ENCODE measurements at regions not wholly inside any gene's neighbourhood (a gene's known extent, or its start where the extent isn't known, plus 50 kb on each side); places are given as distances from the start of the nearest gene placed in this dataset.

DNA sequence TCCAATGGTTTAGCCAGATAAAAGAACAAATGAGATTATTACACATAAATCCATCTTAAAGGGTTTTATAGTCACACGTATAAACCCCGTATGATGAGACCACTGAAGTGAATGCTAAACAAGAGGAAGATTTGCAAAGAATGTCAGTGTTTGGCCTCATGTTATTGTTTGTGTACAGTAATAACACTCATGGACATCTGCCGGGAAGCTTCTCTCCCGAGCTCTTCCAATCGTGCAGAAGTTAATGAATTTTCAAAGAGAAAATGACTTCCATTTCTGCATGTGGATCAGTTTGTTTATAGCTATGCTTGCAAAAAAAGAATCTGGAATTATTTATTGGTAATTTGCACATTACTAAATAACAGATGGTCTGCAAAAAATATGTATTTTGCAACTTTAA, 88.5 kb upstream of the APCDD1 start:
- DNase-seq = no peak

DNA sequence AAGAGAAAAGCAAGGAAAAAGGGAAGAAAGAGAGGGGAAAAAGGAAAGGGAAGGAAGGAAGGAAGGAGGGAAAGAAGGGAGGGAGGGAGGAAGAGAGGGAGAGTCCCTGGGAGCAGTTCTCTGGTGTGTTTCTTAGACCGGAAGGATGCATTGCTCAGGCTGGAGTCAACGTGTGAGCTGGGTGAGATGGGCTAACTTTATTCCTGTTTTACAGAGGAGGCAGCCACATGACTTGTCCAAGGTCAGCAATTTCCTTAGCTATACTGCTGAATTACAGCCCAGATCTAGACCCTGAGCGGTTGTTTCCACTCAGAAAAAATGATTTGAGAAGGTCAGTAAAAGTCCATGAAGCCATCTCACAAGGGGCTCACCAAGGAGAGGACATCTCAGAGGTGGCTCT, 86.6 kb upstream of the APCDD1 start:
- no peak for DNase-seq

DNA sequence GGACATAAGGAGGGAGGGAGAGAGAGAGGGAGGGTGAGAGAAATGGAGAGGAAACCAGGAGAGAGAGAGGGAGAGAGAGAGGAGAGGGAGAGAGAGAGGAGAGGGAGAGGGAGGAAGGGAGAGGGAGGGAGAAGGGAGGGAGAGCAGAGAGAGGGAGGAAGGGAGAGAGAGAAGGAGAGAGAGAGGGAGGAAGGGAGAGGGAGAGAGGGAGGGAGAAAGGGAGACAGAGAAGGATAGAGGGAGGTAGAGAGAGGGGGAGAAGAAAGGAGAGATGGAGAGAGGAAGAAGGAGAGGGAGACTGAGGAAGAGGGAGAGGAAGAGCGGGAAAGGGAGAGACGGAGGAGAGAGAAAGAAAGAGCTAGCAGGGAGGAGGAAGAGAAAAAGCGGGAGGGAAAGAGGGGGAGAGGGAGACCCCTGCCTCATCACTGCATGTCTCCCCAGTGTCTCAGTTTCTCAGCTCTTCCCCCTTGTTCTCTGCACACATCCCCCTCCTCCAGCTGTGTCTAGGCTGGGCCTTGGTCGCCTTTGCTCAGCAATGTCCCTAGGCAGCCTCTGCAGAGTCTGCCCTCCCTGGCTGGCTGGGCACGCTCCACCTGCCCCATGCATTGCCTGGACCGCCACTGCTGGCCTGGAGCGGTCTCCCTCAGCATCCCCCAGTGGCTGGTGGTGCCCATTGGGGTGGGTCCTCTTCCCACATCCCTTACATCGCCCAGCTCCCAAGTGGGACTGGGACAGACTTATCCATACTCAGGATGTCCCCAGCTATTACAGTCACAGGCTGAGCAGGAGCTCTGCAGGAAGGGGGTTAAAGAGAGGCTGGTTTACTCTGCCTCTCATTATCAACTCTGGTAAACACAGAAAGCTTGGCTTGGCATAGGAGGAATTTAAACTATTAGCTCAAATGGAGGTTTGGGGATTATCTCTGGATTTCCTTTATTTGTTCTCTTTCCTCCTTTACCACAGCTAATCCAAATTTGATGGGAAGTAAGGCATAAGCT, 85.7 kb upstream of the APCDD1 start:
- DNase-seq = no peak

DNA sequence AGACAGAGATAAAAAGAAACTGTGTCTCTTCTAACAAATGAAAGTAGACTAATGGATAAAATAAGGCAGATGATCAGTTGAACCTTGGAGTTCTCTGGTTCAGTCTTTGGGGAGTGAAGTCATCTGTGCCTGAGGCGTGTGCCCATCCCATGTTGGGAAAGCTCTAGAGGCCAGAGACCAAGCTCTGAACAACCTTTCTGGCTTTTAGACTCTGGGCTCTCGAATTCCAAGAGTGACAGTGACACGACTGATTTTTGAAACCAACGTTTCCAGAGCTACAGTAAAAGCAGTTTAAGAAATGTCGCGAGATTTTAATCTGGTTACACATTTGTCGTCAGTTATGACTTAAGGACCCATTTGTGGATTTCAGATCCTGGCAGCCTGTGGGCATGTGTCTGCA, 83.7 kb upstream of the APCDD1 start:
- no peak for DNase-seq

DNA sequence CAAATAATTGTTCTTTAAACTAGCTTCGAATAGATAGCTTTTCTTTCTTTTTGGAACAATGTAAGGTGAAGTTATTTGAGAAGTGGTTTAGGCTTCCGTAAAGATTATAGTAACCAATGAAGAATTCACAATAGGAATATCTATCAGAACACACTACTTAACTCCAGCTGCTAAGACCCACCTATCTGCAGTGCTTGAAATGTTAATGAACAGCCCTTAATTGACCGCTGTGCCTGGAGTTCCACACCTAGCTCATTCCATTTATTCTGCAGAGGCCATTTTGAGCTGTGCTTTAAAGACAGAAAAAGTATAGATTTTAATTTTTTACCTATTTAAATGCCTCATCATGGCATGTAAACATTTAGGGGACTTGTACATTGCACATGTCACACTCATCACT, 83.3 kb upstream of the APCDD1 start:
- DNase-seq = no peak

DNA sequence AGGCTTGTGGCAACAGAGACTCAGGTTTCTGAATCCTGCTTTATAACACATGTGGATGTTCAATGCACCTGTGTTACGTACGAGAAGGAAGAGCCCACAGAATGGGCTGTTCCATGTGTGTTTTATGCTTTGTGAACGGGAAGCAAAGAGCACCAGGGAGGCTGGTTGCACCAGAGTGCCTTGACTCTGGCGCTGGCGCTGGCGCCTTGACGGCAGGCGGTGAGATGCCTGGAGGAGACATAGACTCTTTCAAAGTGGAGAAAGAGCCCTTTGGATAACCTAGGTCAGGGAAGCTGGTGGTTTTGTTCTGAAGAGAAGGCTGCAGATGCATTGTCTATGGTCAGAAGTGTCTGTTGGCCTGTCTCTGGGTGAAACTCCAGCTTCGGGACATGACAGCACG, 80.2 kb upstream of the APCDD1 start:
- no peak for DNase-seq

DNA sequence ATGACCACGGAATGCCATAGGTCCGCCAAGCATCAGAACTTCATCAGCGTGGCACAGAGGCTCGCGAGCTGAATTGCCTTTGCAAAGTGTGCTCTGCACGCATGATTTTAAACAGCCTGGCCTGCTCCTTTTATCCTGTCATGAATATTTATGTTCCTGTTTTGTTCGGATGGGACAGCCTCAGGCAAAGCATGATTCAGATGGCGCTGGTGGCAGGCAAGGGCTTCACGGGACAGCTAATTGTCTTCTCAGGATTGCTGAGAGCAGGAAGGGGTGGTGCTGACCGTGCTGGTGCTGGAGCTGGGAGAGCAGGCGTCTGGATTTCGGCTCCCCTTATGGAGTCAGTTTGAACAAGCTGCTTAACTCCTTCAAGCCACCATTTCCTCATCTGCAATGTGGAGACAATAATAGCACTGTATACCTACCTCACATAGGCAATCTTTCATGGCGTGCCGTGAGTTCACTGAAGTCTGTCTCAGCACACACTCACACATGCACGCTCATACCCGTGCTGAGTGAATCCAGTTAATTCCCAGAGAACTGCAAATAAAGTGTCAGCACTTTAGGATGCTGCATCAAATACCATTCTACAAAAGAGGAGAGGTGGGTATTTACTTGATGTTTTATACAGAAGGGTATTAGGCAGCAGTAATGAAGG, 79.7 kb upstream of the APCDD1 start:
- no peak for DNase-seq

DNA sequence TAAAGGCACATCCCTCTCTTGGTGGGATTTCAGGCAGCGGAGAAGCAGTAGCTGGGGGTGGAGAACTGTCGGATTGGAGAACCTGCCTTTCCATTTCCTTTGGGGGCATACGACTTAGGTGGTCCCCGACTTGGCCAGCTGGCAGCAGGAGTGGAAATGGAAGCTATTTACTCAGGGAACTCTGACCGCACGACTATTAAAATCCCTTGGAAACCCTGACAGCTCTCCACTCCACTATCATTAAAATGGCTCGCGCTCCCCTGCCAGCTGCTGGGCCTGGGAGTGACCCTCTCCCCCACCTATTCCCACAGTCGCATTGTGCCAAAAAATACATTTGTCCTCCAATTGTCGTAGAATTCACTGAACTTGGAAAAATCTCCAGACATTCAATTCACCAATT, 77.7 kb upstream of the APCDD1 start:
- no peak for DNase-seq

DNA sequence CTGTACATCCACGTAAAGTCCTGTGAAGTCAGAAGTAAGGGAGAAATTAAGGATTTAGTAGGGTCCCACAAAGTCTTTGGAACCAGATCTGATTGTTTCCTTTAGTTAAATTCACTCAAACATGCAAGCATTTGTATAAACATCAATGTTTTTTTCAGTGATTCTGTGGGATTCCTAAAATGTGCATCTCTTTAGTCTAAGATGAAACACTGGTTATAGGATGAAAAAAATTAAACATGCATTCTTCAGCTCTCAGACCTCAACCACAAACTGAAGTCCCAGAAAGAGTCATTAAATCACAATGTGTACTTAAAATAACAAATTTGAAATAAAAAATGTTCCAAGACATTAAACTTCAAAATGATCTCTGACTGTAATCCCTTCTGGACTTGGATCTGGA, 76.5 kb upstream of the APCDD1 start:
- DNase-seq = no peak

DNA sequence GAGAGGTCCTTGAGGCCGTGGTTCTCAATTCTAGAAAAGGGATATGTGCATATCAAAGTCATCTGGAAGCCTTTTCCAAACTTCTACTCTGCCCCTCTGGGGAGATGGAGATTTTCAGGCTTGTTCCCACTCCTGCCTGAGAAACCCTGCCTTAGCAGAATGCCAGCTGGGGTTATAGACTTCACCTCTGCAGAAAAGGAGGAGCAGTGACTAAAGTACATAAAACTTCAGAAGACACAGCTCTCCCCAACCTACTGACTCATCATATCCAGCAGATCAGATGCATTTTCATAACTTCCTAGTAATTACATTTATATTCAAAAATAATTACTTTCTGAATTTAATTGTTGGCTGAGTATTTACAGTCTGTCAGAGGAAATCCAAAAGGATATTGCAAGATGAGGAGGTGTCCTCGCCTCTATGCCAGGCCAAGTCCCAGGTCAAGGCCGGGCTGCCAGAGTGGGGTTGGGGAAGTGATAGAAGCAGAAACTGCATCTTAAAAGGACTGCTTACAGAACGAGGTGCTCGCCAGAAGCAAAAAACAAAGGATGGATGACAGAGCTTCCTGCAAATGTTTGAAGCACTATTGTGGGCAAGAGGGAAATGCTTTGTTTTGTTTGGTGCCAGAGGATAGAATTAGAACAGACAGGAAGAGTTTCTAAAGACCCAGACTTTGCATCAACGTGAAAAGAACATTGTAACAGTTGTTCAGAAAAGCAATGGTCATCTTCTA, 75.6 kb upstream of the APCDD1 start:
- DNase-seq = no peak

DNA sequence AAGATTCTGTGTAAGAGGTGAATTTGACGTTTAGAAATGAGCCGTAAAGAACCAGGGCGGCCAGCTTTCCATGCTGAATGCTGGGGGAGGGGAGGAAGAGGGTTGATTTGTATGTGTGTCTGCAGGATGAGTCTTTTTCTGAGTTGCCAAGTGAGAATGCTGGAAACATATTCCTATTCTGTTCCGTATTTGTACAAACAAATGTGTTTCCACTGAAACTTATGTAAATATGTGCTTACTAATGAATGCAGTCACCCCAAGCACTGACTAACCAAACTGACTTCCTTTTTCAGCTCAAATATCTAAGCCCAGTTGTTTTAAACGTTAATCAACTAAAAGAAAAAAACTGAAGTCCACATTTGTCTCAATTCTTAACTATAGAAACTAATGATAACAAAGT, 74.9 kb upstream of the APCDD1 start:
- DNase-seq = no peak

DNA sequence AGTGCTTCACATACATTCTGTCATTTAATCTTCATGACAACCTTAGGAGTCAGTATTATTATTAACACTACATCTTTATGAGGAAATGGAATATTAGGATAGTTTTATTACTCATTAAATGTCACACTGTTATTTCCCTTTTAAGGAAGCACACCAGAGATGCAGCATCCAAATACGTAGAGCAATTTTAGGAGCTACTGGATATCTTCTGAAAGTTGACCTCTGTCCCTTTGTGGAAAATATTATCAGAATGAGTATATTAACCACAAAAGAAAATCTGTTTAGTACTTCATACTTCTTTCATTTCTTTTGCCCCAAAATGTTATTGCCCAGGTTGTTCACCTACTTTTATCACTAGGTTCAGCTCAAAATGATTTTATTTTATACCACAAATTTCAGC, 72.9 kb upstream of the APCDD1 start:
- no peak for DNase-seq

DNA sequence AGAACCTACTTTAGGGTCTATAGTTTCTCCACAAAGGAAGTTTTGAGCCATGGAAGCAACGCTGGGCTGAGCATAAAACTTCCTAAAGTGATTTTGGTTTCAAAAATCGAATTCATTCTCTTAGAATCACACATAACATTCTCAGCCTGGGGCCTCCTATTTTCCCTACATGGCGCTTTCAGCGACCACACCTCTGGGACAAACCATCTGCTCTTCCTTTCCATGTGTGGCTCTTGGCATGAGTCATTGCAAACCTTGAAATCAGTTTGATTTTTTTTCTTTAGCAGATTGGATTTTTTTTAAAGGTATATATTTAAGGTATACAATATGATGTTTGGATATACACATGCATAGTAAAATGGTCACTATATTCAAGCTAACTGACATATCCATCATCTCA, 72.5 kb upstream of the APCDD1 start:
- no peak for DNase-seq

DNA sequence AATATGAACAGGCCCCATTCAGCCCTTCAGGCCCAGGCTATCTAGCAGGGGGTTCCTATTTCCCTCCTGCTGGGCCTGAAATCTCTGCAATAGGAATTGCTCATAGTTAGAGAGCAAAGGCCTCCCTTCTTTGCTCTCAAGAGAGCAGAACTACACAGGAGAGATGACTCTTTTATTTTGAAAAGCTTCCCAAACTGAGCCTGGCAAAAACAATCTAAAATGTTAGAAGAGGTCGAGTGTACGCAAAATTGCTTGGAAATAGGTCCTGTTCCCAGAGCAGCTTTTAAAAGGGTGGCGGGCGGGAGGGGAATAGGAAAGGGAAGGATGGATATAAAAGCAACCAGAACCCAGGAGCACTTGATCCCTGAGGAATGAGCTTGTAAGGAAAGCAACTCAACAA, 68.4 kb upstream of the APCDD1 start:
- no peak for DNase-seq

DNA sequence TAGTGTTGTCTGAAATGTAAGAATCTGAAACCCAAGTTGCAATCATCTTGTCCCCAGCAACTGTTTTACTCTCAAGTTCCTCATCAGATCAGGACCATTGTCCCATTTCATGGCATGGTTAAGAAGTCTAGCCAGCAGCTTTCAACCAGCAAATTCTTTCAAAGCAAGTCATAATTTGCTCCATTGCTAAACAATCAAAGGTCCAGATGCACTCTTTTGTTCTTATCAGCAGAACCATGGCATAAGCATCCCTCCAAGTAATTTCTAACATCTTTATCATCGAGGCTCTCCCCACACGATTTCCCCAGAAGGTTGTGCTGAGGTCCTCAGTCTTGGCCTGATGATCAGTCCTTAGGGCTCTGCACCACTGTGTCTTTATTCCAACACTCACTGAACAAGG, 67.5 kb upstream of the APCDD1 start:
- DNase-seq = no peak

DNA sequence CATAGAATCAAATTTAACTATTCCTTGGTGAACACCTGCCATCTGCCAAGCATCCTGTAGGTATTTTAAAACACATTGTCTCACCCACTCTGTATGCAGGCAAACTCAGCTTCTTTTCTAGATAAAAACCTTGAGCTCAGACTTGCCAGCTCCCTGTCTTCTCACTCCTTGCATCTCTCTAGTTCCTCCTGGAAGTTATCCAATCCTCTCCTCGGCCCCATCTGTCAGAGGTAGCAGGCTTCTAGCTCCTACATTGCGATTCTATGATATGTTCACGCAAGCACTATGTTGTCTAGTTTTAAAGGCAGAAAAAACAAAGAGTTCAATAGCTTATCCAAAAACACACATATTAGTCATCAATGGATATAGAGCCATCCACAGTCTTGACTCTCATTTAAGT, 67.0 kb upstream of the APCDD1 start:
- DNase-seq = no peak

DNA sequence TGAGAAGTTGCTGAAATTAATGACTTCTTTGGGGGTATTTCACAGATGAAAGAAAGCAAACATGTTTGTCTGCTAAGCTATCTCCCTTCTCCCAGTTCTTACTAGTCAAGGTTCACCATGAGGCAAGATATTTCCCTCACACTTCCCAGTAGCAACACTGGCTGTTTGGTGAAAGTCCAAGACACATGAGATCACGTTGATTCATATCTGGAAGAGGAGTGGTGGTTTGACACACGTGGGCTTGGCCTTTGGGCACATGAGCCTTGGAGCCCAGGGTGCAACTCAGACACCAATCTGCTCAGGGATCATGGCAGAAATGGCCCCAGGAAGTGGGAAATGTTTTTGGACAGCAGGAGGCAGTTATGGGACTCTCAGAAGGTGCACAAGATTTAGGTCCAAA, 66.1 kb upstream of the APCDD1 start:
- DNase-seq = no peak

DNA sequence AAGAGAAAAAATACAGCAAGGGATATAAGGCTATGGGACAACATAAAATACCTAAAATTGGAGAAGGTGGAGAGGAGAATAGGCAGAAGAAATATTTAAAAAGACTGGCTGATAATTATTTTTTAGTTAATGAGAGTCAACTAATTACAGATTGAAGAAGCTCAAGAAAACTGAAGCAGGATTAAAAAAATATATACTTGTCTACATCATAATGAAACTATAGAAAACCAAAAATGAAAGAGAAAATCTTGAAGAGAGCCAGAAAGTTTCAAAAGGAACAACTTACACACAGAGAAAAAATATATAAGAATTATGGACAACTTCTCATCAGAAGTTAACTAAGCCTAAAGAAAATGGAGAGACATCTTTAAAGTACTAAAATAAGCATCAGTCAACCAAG, 62.9 kb upstream of the APCDD1 start:
- DNase-seq = no peak

DNA sequence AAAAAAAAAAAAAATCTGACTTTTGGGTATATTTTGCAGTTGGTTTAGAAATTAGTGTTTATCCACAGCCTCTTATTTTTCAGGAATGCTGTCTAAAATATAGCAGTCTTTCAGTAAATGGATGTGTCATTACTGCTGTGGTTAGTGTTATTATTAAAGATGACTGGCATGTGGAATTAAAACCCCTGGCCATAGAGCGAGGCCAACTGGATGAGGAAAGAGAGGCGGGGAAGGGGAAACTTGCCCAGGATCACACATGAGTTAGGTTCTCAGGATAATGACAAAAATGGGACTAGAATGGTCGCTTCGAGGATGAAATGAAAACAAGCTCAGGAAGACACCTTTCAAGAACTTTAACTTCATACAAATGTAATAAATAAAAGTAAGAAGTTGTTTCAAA, 57.4 kb upstream of the APCDD1 start:
- DNase-seq = no peak

DNA sequence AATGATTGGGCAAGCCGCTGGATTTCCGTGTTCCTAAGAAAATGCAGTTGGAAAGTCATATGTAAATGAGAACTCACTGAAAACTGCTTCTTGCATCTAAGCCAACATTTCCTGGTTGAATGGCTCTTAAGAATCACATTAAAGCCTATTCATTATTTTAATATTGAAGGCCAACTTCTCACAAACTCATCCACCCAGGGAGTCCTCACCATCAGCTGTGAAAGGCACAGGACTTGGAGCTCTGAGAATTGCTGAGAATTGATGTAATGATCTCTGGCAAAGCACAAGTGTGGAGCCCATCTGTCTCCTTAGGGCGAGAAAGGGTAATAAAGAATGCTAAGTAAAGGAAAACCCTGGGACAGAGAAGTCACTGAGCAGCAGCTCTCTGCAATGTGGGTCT, 55.9 kb upstream of the APCDD1 start:
- DNase-seq = no peak

DNA sequence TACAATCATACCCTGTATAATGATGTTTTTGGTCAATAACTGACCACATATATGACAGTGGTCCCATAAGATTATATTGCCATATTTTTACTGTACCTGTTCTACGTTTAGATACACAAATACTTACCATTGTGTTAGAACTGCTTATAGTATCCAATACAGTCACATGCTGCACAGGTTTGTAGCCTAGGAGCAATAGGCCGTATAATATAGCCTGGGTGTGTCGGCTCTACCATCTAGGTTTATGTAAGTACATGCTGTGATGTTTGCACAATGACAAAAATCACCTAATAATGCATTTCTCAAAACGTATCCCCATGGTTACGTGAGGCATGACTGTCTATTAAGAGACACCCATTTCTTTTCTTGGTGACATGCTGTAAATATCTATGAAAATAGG, 55.0 kb upstream of the APCDD1 start:
- DNase-seq = no peak

DNA sequence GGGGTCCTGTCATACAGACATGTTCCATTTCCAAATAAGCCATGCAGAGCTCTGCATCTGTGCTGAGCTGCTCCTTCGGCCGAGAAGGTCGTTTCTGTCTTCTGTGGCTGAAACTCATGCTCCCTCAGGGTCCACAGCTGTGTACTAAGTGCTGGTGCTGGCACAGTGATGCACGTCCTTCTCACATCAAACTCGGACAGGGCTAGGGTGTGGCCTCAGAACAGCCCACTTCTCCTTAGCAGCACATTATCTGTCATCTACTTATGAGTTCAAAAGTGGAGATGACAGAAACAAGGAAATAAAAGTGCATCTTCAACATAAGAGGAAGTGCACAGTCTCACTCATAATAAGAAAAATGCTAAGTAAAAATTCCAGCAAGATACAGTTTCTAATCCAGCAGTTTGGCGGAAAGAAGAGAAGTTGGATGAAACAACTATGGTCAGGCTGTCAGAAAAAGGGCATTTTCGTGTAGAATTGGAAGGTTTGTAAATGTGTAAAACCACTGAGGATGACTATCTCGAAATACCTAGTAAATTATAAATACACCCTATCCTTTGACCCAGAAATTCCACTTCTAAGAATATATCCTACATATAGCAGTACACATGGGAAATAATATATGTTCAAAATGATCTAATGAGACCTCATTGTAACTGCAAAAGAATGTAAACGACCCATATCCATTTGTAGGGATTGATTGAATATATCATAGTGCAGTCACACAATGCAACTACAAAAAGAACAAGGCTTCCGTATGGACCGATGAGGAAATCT, 53.7 kb upstream of the APCDD1 start:
- DNase-seq = no peak

DNA sequence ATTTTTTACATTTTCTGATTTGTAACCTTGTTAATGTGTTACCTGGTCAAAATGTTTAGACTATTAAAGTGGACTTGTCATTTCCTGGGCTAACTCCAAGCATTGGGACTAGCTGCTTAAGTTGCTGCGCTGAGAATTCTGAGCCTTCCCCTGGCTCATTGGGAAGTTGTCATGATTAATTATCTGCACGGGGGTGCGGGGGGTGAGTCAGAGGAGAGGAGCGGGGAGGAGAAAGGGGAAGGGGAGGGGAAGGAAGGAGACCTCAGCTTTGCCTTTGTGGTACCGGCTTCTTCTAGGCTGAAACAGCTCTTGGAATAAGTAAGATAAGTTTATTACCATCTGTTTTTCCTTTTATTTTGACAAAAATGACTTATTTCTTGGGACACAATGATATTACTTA, 52.9 kb upstream of the APCDD1 start:
- DNase-seq = no peak
